ENCODE measurements at regions not wholly inside any gene's neighbourhood (a gene's known extent, or its start where the extent isn't known, plus 50 kb on each side); places are given as distances from the start of the nearest gene placed in this dataset.

- Mint-ChIP-seq H3K4me3 (no peak overlapping the region), H3K9me3 (no peaks in the 10 kb centered on the region), H3K27ac (no peak overlapping the region), H3K4me1 (no peaks in the 10 kb centered on the region), H3K36me3 (ENCODE audit: low read depth) (no peaks in the 10 kb centered on the region), H3K27me3 (no peaks in the 10 kb centered on the region)
- POLR2A ChIA-PET: no interaction called here
- DNase-seq: no peak
- CTCF ChIA-PET: no interaction called here
Measured at GRCh38 chrX:124548571-124548970, 202.2 kb downstream of the SH2D1A start.

- POLR2A ChIA-PET: no interaction called here
- CTCF ChIA-PET: no interaction called here
- H3K27me3 Mint-ChIP-seq: no peaks in the 10 kb centered on the region
- DNase-seq: no peak
- no peaks in the 10 kb centered on the region for H3K9me3 Mint-ChIP-seq
- no peak overlapping the region for H3K27ac Mint-ChIP-seq
- no peak overlapping the region for H3K4me3 Mint-ChIP-seq
- no peaks in the 10 kb centered on the region for H3K4me1 Mint-ChIP-seq
- H3K36me3 Mint-ChIP-seq (ENCODE audit: low read depth): no peaks in the 10 kb centered on the region
Measured at GRCh38 chrX:124555036-124555595, 208.8 kb downstream of the SH2D1A start.

- H3K4me1 Mint-ChIP-seq: no peaks in the 10 kb centered on the region
- no peaks in the 10 kb centered on the region for H3K36me3 Mint-ChIP-seq (ENCODE audit: low read depth)
- H3K27ac Mint-ChIP-seq: no peak overlapping the region
- ChIA-PET CTCF (no interaction called here), POLR2A (no interaction called here)
- no peaks in the 10 kb centered on the region for H3K9me3 Mint-ChIP-seq
- no peak for DNase-seq
- H3K4me3 Mint-ChIP-seq: no peak overlapping the region
- no peaks in the 10 kb centered on the region for H3K27me3 Mint-ChIP-seq
Measured at GRCh38 chrX:124557976-124558375, 211.6 kb downstream of the SH2D1A start.

GRCh38 chrX:124573468-124573867 is 227.1 kb downstream of the SH2D1A start:
- Mint-ChIP-seq H3K4me1 (no peaks in the 10 kb centered on the region), H3K27ac (no peak overlapping the region), H3K27me3 (no peaks in the 10 kb centered on the region), H3K9me3 (no peaks in the 10 kb centered on the region), H3K36me3 (ENCODE audit: low read depth) (no peaks in the 10 kb centered on the region), H3K4me3 (no peak overlapping the region)
- CTCF ChIA-PET: no interaction called here
- DNase-seq: no peak
- POLR2A ChIA-PET: no interaction called here

GRCh38 chrX:124592744-124593143 is 246.4 kb downstream of the SH2D1A start:
- Mint-ChIP-seq H3K9me3 (peaks cover 7% of the 10 kb centered on the region), H3K36me3 (ENCODE audit: low read depth) (no peaks in the 10 kb centered on the region), H3K4me1 (peaks cover 4% of the 10 kb centered on the region), H3K27me3 (no peaks in the 10 kb centered on the region), H3K4me3 (no peak overlapping the region), H3K27ac (peak overlapping the region; percentile 69)
- DNase-seq: no peak
- POLR2A ChIA-PET: no interaction called here
- CTCF ChIA-PET: no interaction called here

GRCh38 chrX:124594017-124594651 is 247.8 kb downstream of the SH2D1A start:
- H3K27ac Mint-ChIP-seq: no peak overlapping the region
- H3K36me3 Mint-ChIP-seq (ENCODE audit: low read depth): no peaks in the 10 kb centered on the region
- H3K27me3 Mint-ChIP-seq: no peaks in the 10 kb centered on the region
- ChIA-PET CTCF (interaction anchor here (0.6 kb wide), 1 partner anchor 1528 kb away, joined by 3 read pairs; no protein-coding TSS in a partner anchor), POLR2A (no interaction called here)
- H3K4me1 Mint-ChIP-seq: peaks cover 4% of the 10 kb centered on the region
- H3K4me3 Mint-ChIP-seq: no peak overlapping the region
- no peak for DNase-seq
- peaks cover 6% of the 10 kb centered on the region for H3K9me3 Mint-ChIP-seq

- no peak overlapping the region for H3K27ac Mint-ChIP-seq
- no peaks in the 10 kb centered on the region for H3K36me3 Mint-ChIP-seq (ENCODE audit: low read depth)
- H3K9me3 Mint-ChIP-seq: no peaks in the 10 kb centered on the region
- DNase-seq: no peak
- H3K27me3 Mint-ChIP-seq: no peaks in the 10 kb centered on the region
- POLR2A ChIA-PET: no interaction called here
- CTCF ChIA-PET: no interaction called here
- H3K4me1 Mint-ChIP-seq: no peaks in the 10 kb centered on the region
- H3K4me3 Mint-ChIP-seq: no peak overlapping the region
Measured at GRCh38 chrX:124605511-124605910, 259.1 kb downstream of the SH2D1A start.

- POLR2A ChIA-PET: no interaction called here
- CTCF ChIA-PET: no interaction called here
- no peaks in the 10 kb centered on the region for H3K36me3 Mint-ChIP-seq (ENCODE audit: low read depth)
- H3K9me3 Mint-ChIP-seq: no peaks in the 10 kb centered on the region
- H3K4me3 Mint-ChIP-seq: no peak overlapping the region
- no peaks in the 10 kb centered on the region for H3K4me1 Mint-ChIP-seq
- no peak overlapping the region for H3K27ac Mint-ChIP-seq
- no peaks in the 10 kb centered on the region for H3K27me3 Mint-ChIP-seq
- DNase-seq: no peak
Measured at GRCh38 chrX:124606724-124607123, 260.4 kb downstream of the SH2D1A start.

- H3K36me3 Mint-ChIP-seq (ENCODE audit: low read depth): no peaks in the 10 kb centered on the region
- CTCF ChIA-PET: no interaction called here
- no peaks in the 10 kb centered on the region for H3K27me3 Mint-ChIP-seq
- H3K27ac Mint-ChIP-seq: no peak overlapping the region
- H3K4me1 Mint-ChIP-seq: no peaks in the 10 kb centered on the region
- no peaks in the 10 kb centered on the region for H3K9me3 Mint-ChIP-seq
- no peak overlapping the region for H3K4me3 Mint-ChIP-seq
- POLR2A ChIA-PET: no interaction called here
- DNase-seq: no peak
Measured at GRCh38 chrX:124619710-124620109, 273.3 kb downstream of the SH2D1A start.

- H3K4me3 Mint-ChIP-seq: no peak overlapping the region
- ChIA-PET CTCF (no interaction called here), POLR2A (no interaction called here)
- H3K36me3 Mint-ChIP-seq (ENCODE audit: low read depth): no peaks in the 10 kb centered on the region
- H3K9me3 Mint-ChIP-seq: no peaks in the 10 kb centered on the region
- H3K27me3 Mint-ChIP-seq: no peaks in the 10 kb centered on the region
- H3K27ac Mint-ChIP-seq: no peak overlapping the region
- DNase-seq: no peak
- H3K4me1 Mint-ChIP-seq: no peaks in the 10 kb centered on the region
Measured at GRCh38 chrX:124634363-124634762, 288.0 kb downstream of the SH2D1A start.

GRCh38 chrX:124641737-124642491 is 295.6 kb downstream of the SH2D1A start:
- POLR2A ChIA-PET: no interaction called here
- H3K27ac Mint-ChIP-seq: no peak overlapping the region
- no peaks in the 10 kb centered on the region for H3K27me3 Mint-ChIP-seq
- H3K4me3 Mint-ChIP-seq: no peak overlapping the region
- peaks cover 5% of the 10 kb centered on the region for H3K4me1 Mint-ChIP-seq
- peaks cover 3% of the 10 kb centered on the region for H3K36me3 Mint-ChIP-seq (ENCODE audit: low read depth)
- CTCF ChIA-PET: no interaction called here
- H3K9me3 Mint-ChIP-seq: no peaks in the 10 kb centered on the region
- no peak for DNase-seq

GRCh38 chrX:124646403-124646802 is 300.0 kb downstream of the SH2D1A start:
- H3K4me3 Mint-ChIP-seq: no peak overlapping the region
- no peaks in the 10 kb centered on the region for H3K9me3 Mint-ChIP-seq
- DNase-seq: no peak
- no peaks in the 10 kb centered on the region for H3K27me3 Mint-ChIP-seq
- peaks cover 3% of the 10 kb centered on the region for H3K36me3 Mint-ChIP-seq (ENCODE audit: low read depth)
- CTCF ChIA-PET: no interaction called here
- H3K4me1 Mint-ChIP-seq: peaks cover 5% of the 10 kb centered on the region
- H3K27ac Mint-ChIP-seq: no peak overlapping the region
- POLR2A ChIA-PET: no interaction called here

- no peaks in the 10 kb centered on the region for H3K4me1 Mint-ChIP-seq
- no peak for DNase-seq
- H3K4me3 Mint-ChIP-seq: no peak overlapping the region
- no peaks in the 10 kb centered on the region for H3K9me3 Mint-ChIP-seq
- H3K27me3 Mint-ChIP-seq: no peaks in the 10 kb centered on the region
- H3K36me3 Mint-ChIP-seq (ENCODE audit: low read depth): no peaks in the 10 kb centered on the region
- no peak overlapping the region for H3K27ac Mint-ChIP-seq
- ChIA-PET CTCF (no interaction called here), POLR2A (no interaction called here)
Measured at GRCh38 chrX:124651031-124651430, 304.7 kb downstream of the SH2D1A start.

Measured in activated CD4-positive, alpha-beta T cell treated with anti-CD3 and anti-CD28 coated beads, Interleukin-2, amount 10 ng/mL, durations not matched to agents 7 days and 5 days (primary cell).